GM23338 (cell line): ENCODE measurements at regions not wholly inside any gene's neighbourhood (a gene's known extent, or its start where the extent isn't known, plus 50 kb on each side); places are given as distances from the start of the nearest gene placed in this dataset.
A peak's percentile ranks its signal among the peaks of the same experiment; 100 is the strongest.

Source experiments
- ATAC-seq: fragments of 200-7000 bp; cut with Tn5 transposase; 3 replicates; pipeline ENCODE4 v1.9.1; 2020
- DNase-seq: peaks from one replicate; pipeline ENCODE4 v3.0.0-alpha.2; 2015; ENCODE audit warnings: low spot score
- H2AFZ ChIP-seq: fragments of 200-600 bp; sonication (generic); 2 replicates; pipeline ENCODE4 v1.8.0; 2016; ENCODE audit warnings: antibody characterized with exemption, mild to moderate bottlenecking, moderate library complexity
- H3F3A ChIP-seq: fragments of 200-600 bp; sonication (generic); replicated peaks from 2 replicates; pipeline ENCODE4 v1.8.0; 2017; ENCODE audit warnings: antibody characterized with exemption, mixed run types, low read depth
- H3K27ac ChIP-seq: fragments of 200-600 bp; sonication (generic); 2 replicates; pipeline ENCODE4 v1.6.1; 2016; ENCODE audit warnings: low read depth
- H3K27me3 ChIP-seq: fragments of 200-600 bp; sonication (generic); 2 replicates; pipeline ENCODE4 v1.8.0; 2016; ENCODE audit warnings: mild to moderate bottlenecking, mixed run types, moderate library complexity; ENCODE audit not compliant: insufficient read depth
- H3K36me3 ChIP-seq: fragments of 200-600 bp; sonication (generic); 2 replicates; pipeline ENCODE4 v1.8.0; 2016; ENCODE audit warnings: mild to moderate bottlenecking; ENCODE audit not compliant: insufficient read depth
- H3K4me1 ChIP-seq: fragments of 200-600 bp; sonication (generic); 2 replicates; pipeline ENCODE4 v1.8.0; 2016; ENCODE audit warnings: mild to moderate bottlenecking, moderate library complexity; ENCODE audit not compliant: insufficient read depth
- H3K4me2 ChIP-seq: fragments of 200-600 bp; sonication (generic); 2 replicates; pipeline ENCODE4 v1.7.1; 2017; ENCODE audit warnings: mixed run types
- H3K4me3 ChIP-seq: fragments of 200-600 bp; sonication (generic); 2 replicates; pipeline ENCODE4 v1.6.1; 2016; ENCODE audit warnings: mixed run types
- H3K79me2 ChIP-seq: fragments of 200-600 bp; sonication (generic); replicated peaks from 2 replicates; pipeline ENCODE4 v1.8.0; 2017; ENCODE audit warnings: mild to moderate bottlenecking; ENCODE audit not compliant: insufficient read depth
- H3K9me2 ChIP-seq: fragments of 200-600 bp; sonication (generic); 2 replicates; pipeline ENCODE4 v1.8.0; 2017; ENCODE audit not compliant: insufficient read depth
- H4K20me1 ChIP-seq: fragments of 200-600 bp; sonication (generic); replicated peaks from 2 replicates; pipeline ENCODE4 v1.8.0; 2017; ENCODE audit warnings: mild to moderate bottlenecking; ENCODE audit not compliant: insufficient read depth
- H3K27ac Mint-ChIP-seq: 2 replicates; pipeline ENCODE4 v1.8.0; 2020; ENCODE audit warnings: inconsistent platforms, mild to moderate bottlenecking, moderate library complexity, mixed read lengths
- H3K27me3 Mint-ChIP-seq: 3 replicates; pipeline ENCODE4 v1.8.0; 2022; ENCODE audit warnings: low read depth, mild to moderate bottlenecking, moderate library complexity, mixed read lengths, inconsistent platforms; ENCODE audit not compliant: insufficient read depth, poor library complexity
- H3K36me3 Mint-ChIP-seq: 3 replicates; pipeline ENCODE4 v1.8.0; 2021; ENCODE audit warnings: low read depth, mild to moderate bottlenecking, inconsistent platforms, moderate library complexity, mixed read lengths
- H3K4me1 Mint-ChIP-seq: 3 replicates; pipeline ENCODE4 v1.8.0; 2020; ENCODE audit warnings: mild to moderate bottlenecking, inconsistent platforms, mixed read lengths
- H3K4me3 Mint-ChIP-seq: 3 replicates; pipeline ENCODE4 v1.8.0; 2021; ENCODE audit warnings: moderate library complexity, mild to moderate bottlenecking, inconsistent platforms, mixed read lengths
- H3K9me3 Mint-ChIP-seq: 3 replicates; pipeline ENCODE4 v1.8.0; 2020; ENCODE audit warnings: moderate library complexity, mild to moderate bottlenecking, inconsistent platforms, mixed read lengths
- CTCF ChIP-seq, 2 experiments: fragments of 200-600 bp in 1 of 2; sonication (generic) in 1 of 2; conservative IDR thresholded peaks; 2 replicates each; pipeline versions ENCODE4 v1.5.1 to v1.6.1; 2016 to 2017; ENCODE audit warnings: antibody characterized with exemption in 2 of 2, low read depth in 2 of 2, mild to moderate bottlenecking in 2 of 2, moderate library complexity in 1 of 2
- ETS1 ChIP-seq: IDR thresholded peaks from 2 replicates; pipeline ENCODE4 v1.6.1; 2016; ENCODE audit warnings: antibody characterized with exemption
- EZH2phosphoT487 ChIP-seq: fragments of 200-600 bp; sonication (generic); IDR thresholded peaks from one replicate; pipeline ENCODE4 v1.8.1; 2018; ENCODE audit warnings: antibody characterized with exemption; ENCODE audit not compliant: unreplicated experiment
- JUNB ChIP-seq: IDR thresholded peaks from one replicate; pipeline ENCODE4 v1.6.1; 2016; ENCODE audit warnings: antibody characterized with exemption; ENCODE audit not compliant: unreplicated experiment
- NANOG ChIP-seq: IDR thresholded peaks from 2 replicates; pipeline ENCODE4 v1.6.1; 2016; ENCODE audit warnings: antibody characterized with exemption, borderline replicate concordance
- POLR2AphosphoS5 ChIP-seq: IDR thresholded peaks from 2 replicates; pipeline ENCODE4 v1.6.1; 2016; ENCODE audit warnings: antibody characterized with exemption, low read depth
- REST ChIP-seq: IDR thresholded peaks from one replicate; pipeline ENCODE4 v1.6.1; 2018; ENCODE audit warnings: antibody characterized with exemption; ENCODE audit not compliant: unreplicated experiment
- STAT1 ChIP-seq: IDR thresholded peaks from one replicate; pipeline ENCODE4 v1.6.1; 2016; ENCODE audit warnings: antibody characterized with exemption; ENCODE audit not compliant: unreplicated experiment
- ZNF331 ChIP-seq: fragments of 250-450 bp; sonication (Bioruptor Pico); IDR thresholded peaks from 2 replicates; pipeline ENCODE4 v1.5.0; 2020; ENCODE audit warnings: low read depth, mild to moderate bottlenecking, moderate library complexity
- ZNF462 ChIP-seq: fragments of 250-450 bp; sonication (Bioruptor Pico); IDR thresholded peaks from 2 replicates; pipeline ENCODE4 v1.5.0; 2020; ENCODE audit warnings: mild to moderate bottlenecking, moderate library complexity

- TF ChIP-seq ETS1: no peak
- TF ChIP-seq ZNF331 (CRISPR knock-in tag): no peak
- no peak for TF ChIP-seq POLR2AphosphoS5
- TF ChIP-seq STAT1: no peak
- no peak for TF ChIP-seq NANOG
- TF ChIP-seq REST: no peak
Measured at GRCh38 chr11:27212248-27212780, 150.7 kb downstream of the CCDC34 start (continued).

- peaks cover 17% of the 10 kb centered on the region for H3K4me1 Mint-ChIP-seq
- peaks cover 12% of the 10 kb centered on the region for H3K4me1 ChIP-seq
- peaks cover 7% of the 10 kb centered on the region for H3K27me3 Mint-ChIP-seq
- no peak overlapping the region for H3K4me2 ChIP-seq
- H2AFZ ChIP-seq: no peak overlapping the region
- TF ChIP-seq JUNB: no peak
- TF ChIP-seq ZNF462: no peak
- TF ChIP-seq ZNF331 (CRISPR knock-in tag): no peak
- TF ChIP-seq EZH2phosphoT487: no peak
- TF ChIP-seq NANOG: no peak
- peak; percentile 72 to 83 for TF ChIP-seq CTCF (conservative IDR thresholded peaks at IDR 0.05; ENCODE audit: low read depth in 2 of 2)
- DNase-seq (peak; percentile 48), ATAC-seq (no peak)
- H3K27ac Mint-ChIP-seq: no peak overlapping the region
- H3K4me3 Mint-ChIP-seq: no peak overlapping the region
- H3K27ac ChIP-seq: no peak overlapping the region
- no peak overlapping the region for H3K4me3 ChIP-seq
- no peaks in the 10 kb centered on the region for H3F3A ChIP-seq
- no peaks in the 10 kb centered on the region for H4K20me1 ChIP-seq
- no peaks in the 10 kb centered on the region for H3K27me3 ChIP-seq
- no peaks in the 10 kb centered on the region for H3K9me3 Mint-ChIP-seq
- H3K36me3 Mint-ChIP-seq: peaks cover 3% of the 10 kb centered on the region; the same call in 1 of the 3 replicates
- no peaks in the 10 kb centered on the region for H3K79me2 ChIP-seq
- 0 out of 2 replicates have a peak, but pooled peaks cover 3% of the 10 kb centered on the region for H3K36me3 ChIP-seq
- peaks cover 8% of the 10 kb centered on the region; the same call in 1 of the 2 replicates for H3K9me2 ChIP-seq
Measured at GRCh38 chr11:27211370-27212127, 151.5 kb downstream of the CCDC34 start.
